NB4 (cell line): ENCODE measurements at regions not wholly inside any gene's neighbourhood (a gene's known extent, or its start where the extent isn't known, plus 50 kb on each side); places are given as distances from the start of the nearest gene placed in this dataset.

Experiments used
- DNase-seq: peaks from one replicate; pipeline ENCODE4 v3.0.0; 2010; ENCODE audit warnings: low read depth
- H3K4me3 ChIP-seq: one replicate; pipeline ENCODE4 v1.5.1; 2011; ENCODE audit warnings: mild to moderate bottlenecking, low read depth, low read length, moderate library complexity
- MYC ChIP-seq: IDR thresholded peaks from 2 replicates; pipeline ENCODE4 v1.6.1; 2011; ENCODE audit warnings: low read depth, low read length
- POLR2A ChIP-seq: IDR thresholded peaks from 2 replicates; pipeline ENCODE4 v1.6.1; 2011; ENCODE audit warnings: mild to moderate bottlenecking; ENCODE audit not compliant: insufficient read length; ENCODE audit errors: extremely low read depth
- TF ChIP-seq, protein P1 (sequence below): IDR thresholded peaks from one replicate; pipeline ENCODE4 v1.5.1; 2012; ENCODE audit warnings: low read depth, low read length
- TF ChIP-seq, protein P2 (sequence below): IDR thresholded peaks from 2 replicates; pipeline ENCODE4 v1.6.1; 2011; ENCODE audit warnings: low read depth, low read length

DNA sequence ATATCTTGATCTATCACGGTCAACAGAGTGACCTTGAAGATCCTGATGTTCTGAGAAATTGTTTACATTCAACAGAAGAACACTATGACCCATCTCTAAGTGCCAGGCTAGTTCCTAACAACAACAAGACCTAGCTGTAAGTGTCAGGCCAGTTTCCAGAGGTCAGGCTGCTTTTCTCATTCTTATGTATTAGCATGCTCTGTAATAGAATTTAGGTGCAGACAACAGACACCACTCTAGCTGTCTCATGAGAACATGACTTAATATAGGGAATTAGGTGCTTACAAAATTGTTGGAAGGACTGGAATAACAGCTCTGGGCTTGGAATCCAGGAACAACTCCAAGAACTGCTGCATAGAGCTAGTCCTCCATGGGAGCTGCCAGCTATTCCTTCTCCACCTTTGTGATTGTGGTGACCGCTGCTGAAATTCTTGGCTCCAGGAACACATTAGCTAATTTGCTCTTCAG, 138.7 kb downstream of the SNX18 start:
- TF ChIP-seq, protein P1, sequence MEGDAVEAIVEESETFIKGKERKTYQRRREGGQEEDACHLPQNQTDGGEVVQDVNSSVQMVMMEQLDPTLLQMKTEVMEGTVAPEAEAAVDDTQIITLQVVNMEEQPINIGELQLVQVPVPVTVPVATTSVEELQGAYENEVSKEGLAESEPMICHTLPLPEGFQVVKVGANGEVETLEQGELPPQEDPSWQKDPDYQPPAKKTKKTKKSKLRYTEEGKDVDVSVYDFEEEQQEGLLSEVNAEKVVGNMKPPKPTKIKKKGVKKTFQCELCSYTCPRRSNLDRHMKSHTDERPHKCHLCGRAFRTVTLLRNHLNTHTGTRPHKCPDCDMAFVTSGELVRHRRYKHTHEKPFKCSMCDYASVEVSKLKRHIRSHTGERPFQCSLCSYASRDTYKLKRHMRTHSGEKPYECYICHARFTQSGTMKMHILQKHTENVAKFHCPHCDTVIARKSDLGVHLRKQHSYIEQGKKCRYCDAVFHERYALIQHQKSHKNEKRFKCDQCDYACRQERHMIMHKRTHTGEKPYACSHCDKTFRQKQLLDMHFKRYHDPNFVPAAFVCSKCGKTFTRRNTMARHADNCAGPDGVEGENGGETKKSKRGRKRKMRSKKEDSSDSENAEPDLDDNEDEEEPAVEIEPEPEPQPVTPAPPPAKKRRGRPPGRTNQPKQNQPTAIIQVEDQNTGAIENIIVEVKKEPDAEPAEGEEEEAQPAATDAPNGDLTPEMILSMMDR: no peak
- TF ChIP-seq POLR2A: no peak
- TF ChIP-seq, protein P2, sequence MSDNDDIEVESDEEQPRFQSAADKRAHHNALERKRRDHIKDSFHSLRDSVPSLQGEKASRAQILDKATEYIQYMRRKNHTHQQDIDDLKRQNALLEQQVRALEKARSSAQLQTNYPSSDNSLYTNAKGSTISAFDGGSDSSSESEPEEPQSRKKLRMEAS: no peak
- DNase-seq: no peak
- H3K4me3 ChIP-seq: no peak overlapping the region

DNA sequence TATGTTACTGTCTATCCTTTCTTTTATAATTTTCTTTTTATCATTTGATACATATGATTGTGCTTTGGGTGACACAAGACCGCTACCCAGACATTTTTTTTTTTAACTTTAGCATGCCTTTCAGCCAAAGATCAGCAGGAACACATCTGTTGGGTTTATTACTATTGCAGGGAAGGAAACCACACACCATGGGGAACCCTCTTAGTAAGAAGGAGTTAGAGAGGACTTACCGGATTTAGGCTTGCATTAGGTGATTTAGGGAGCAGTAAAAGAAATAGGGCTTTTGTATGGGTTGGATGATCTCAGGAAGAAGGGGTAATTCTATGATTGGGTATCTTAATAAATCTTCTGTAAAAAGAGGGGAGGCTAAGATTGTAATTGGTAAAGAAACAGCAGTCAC, 138.2 kb downstream of the SNX18 start:
- TF ChIP-seq, protein P1: no peak
- TF ChIP-seq, protein P2: no peak
- DNase-seq: no peak
- H3K4me3 ChIP-seq: no peak overlapping the region

DNA sequence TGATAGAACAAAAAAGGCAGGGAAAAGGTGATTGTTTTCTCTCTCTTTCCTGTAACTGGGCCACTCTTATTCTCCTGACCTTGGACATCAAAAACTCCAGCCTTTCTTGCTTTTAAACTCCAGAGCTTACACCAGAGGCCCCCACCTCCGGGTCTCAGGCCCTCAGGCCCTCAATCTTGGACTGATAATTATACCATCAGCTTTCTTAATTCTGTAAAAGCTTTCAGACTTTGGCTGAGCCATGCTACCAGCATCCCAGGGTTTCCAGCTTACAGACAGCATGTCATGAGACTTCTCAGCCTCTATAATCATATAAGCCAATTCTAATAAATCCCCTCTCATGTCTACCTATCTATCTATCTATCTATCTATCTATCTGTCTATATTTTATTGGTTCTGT, 137.7 kb downstream of the SNX18 start:
- no peak overlapping the region for H3K4me3 ChIP-seq
- no peak for DNase-seq
- TF ChIP-seq, protein P2: no peak
- TF ChIP-seq, protein P1: no peak
- no peak for TF ChIP-seq MYC
- TF ChIP-seq POLR2A: no peak

DNA sequence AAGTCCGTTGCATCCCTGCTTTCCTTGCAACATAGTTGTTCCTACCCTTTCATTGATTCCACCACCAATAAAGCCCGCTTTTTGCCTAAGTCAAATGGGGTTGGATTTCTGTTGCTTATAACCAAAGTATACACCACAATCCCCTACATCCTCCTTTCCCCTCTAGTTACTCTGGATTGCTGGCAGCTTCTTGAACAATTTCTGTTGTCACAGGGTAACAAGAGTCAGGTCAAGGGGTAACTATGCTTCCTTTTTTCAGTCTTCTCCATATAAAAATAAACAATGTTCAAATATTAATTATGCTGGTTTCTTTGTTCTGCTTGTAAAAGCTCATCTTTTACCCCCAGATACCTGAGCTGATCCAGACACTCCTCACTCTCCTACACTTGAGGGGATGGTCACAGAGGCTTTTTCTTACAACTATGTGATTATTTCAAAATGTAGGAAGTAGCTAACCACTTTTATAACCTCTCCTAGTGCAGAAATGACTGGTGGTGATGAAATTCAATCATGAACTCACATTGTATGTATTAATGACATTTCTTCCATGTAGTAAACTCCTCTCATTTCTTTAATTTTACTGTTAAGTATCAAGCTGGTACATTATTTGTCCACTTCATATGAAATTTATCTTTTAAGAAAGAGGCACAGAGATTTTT, 136.5 kb downstream of the SNX18 start:
- H3K4me3 ChIP-seq: no peak overlapping the region
- peak; percentile 66 for DNase-seq
- TF ChIP-seq, protein P2: no peak
- TF ChIP-seq, protein P1: no peak
- TF ChIP-seq POLR2A (no peak), MYC (no peak)

DNA sequence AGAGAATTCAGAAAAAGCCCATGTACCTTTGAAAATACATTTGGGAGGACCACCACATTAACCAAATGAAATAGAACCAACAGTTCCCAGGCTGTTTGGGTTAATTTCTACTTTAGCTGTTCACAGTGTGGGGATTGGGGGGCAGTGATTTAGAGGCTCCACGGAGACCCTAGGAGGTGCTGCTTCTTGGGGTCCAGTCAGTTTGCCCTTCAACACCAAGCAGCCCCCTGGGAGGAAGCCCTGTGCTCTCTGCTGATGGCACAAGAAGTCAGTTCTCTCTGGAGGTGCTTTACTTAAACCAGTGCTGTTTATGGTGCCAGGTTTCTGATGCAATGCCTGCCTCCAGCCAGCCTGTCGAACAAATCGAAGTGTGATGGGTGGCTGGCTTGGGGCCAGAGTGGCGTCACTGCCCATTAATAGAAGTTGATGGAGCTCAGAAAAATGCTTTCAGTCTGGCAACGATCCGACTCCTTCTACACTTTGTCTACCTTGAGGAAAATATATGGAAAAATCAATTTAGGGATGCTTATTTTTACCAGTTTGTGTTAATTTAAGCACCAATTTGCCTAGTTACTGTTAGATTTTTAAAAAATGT, 134.0 kb downstream of the SNX18 start:
- H3K4me3 ChIP-seq: no peak overlapping the region
- DNase-seq: no peak
- TF ChIP-seq, protein P1: no peak
- TF ChIP-seq MYC (no peak), POLR2A (no peak)
- TF ChIP-seq, protein P2: no peak
